SK-N-MC (cell line): ENCODE measurements at regions not wholly inside any gene's neighbourhood (a gene's known extent, or its start where the extent isn't known, plus 50 kb on each side); places are given as distances from the start of the nearest gene placed in this dataset.

ENCODE experiments used
- EZH2 ChIP-seq: fragments of 200-600 bp; sonication (generic); IDR thresholded peaks from one replicate; pipeline ENCODE4 v1.6.1; 2017; ENCODE audit warnings: antibody characterized with exemption
- POLR2AphosphoS5 ChIP-seq: IDR thresholded peaks from 2 replicates; pipeline ENCODE4 v1.6.1; 2012; ENCODE audit warnings: mild to moderate bottlenecking, low read depth, low read length, borderline replicate concordance

- TF ChIP-seq EZH2 (no peak), POLR2AphosphoS5 (no peak)
Observed at GRCh38 chr6:19159561-19159960, 677.6 kb upstream of the ID4 start.
